Left forelimb (tissue), 1 donor: ENCODE measurements at regions not wholly inside any gene's neighbourhood (a gene's known extent, or its start where the extent isn't known, plus 50 kb on each side); places are given as distances from the start of the nearest gene placed in this dataset.
"Not testable (repeated sequence)": the region's sequence is repeated elsewhere in the genome, so short reads cannot be mapped to it uniquely, and the experiment has no call there.

Experiments
- DNase-seq: peaks from one replicate; pipeline ENCODE4 v3.0.0-alpha.2; 2018; ENCODE audit warnings: low spot score

DNA sequence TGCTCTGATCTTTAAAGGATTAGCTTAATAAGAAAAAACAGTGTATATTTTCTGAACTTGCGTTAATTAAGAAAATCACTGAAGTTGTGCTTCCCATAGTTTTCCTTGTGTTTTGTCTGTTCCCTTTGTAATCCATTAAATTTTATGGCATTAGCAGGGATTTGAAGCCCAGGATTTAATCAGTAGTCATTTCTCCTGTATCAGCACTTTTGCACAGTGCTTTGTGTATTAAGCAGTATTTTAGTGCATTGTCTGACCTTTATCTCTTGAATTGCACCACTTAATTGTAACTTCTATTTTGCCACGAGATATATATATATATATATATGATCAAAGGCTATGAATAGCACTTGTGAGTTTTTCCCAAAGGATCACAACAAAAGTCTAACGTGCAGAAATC, 133.7 kb downstream of the S1PR1 start:
- no peak for DNase-seq

DNA sequence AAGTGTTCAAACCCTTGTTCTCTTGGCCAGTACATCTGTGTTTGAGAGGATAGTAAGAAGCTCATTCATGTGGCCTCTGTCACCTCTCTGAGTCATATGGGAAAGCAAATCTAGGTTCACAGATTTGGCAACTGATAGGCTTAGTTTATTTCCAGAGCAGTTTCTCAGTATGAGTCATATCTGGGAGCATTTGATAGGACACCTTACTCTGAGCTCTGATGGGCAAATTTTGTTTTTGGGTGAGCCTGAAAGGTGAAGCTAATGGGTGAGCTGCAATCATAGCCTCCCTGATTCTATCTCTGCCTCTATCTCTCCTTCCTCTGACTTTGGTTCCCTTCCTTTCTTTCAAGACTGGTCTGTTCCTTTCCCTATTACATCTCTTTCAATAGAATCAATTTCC, 134.4 kb downstream of the S1PR1 start:
- no peak for DNase-seq

DNA sequence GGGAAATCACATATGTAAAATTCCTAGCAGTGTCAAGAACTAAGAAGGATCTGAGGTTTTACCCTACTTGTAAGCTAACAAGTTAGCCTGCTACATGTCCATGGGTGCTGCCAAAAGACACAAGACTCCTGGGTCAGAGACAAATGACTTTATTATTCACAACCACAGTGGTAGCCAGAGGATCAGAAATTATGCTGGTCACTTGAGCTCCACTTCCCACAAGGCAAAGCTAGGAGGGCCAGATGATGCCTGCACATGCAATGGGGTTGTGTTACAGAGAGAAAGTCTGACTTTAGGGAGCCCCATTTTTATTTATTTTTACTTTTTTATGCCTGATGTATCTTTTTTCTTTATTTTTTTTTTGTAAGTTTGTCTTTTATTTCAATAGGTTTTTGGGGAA, 136.8 kb downstream of the S1PR1 start:
- no peak for DNase-seq

DNA sequence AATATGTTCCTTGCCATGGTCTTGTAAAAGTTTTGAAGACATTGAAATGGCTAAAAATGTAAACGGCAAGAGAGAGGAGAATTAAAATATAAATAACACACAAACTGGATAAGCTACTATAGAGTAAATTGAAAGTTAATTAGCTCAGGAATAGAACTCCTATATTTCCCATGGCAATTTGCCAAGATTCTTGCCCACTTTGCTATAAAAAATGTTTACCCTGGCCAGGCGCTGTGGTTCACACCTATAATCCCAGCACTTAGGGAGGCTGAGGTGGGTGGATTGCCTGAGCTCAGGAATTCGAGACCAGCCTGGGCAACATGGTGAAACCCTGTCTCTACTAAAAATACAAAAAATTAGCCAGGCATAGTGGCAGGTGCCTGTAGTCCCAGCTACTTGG, 138.6 kb downstream of the S1PR1 start:
- DNase-seq: not testable (repeated sequence)

- no peak for DNase-seq
Observed at GRCh38 chr1:101376121-101377083, 139.6 kb downstream of the S1PR1 start.

GRCh38 chr1:101377084-101377835, 140.4 kb downstream of the S1PR1 start:
- no peak for DNase-seq

- DNase-seq: no peak
Observed at GRCh38 chr1:101379037-101379436, 142.2 kb downstream of the S1PR1 start.

- no peak for DNase-seq
Observed at GRCh38 chr1:101379950-101380349, 143.1 kb downstream of the S1PR1 start.

- no peak for DNase-seq
Observed at GRCh38 chr1:101382135-101382534, 145.3 kb downstream of the S1PR1 start.

DNA sequence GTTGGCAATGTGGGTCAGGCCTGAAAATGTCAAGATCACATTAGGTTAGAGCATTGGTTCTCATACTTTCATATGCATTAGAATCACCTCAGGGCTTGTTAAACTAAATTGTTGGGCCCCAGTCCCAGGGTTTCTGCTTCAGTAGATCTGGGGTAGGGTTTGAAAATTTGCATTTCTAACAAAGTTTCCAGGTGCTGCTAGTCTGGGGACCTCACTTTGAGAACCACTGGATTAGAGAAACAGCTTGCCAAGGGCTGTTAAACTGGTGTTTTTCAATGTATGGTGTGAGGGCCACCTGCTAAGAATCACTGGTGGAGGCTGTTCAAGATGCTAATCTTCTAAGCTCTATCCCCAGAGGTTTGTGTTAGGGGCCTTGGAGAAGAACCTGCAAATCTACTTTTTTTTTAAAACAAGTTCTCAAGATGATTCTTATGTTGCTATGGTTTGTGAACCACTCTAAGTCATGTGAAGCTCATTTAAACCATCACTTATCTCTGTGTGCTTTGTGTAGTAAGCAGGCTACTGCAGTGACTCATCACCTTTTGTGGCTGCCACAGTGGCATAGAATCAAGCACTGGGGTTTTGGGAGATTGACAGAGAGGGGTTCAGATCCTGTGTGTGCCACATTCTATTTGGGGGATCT, 152.2 kb downstream of the S1PR1 start:
- DNase-seq: no peak

GRCh38 chr1:101389547-101389929, 152.7 kb downstream of the S1PR1 start:
- no peak for DNase-seq

GRCh38 chr1:101392552-101392951, 155.7 kb downstream of the S1PR1 start:
- DNase-seq: no peak

DNA sequence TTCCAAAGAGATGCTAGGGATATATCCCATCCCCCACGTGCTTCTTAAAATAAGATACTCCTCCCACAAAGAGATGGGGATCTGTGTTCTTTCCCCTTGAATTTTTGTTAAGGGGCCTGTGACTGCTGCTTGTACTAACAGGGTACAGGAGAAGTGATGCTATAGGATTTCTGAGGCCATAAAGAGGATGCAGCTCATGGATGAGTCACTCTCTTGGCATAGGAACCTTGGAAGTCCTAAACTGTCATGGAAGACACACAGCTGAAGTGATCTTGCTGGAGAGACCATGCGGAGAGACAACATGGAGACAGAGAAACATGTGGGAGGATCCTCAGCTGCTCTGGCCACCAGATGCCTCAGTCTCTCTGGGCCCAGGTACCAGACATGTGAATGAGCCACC, 157.2 kb downstream of the S1PR1 start:
- no peak for DNase-seq

GRCh38 chr1:101399222-101399621, 162.4 kb downstream of the S1PR1 start:
- no peak for DNase-seq

DNA sequence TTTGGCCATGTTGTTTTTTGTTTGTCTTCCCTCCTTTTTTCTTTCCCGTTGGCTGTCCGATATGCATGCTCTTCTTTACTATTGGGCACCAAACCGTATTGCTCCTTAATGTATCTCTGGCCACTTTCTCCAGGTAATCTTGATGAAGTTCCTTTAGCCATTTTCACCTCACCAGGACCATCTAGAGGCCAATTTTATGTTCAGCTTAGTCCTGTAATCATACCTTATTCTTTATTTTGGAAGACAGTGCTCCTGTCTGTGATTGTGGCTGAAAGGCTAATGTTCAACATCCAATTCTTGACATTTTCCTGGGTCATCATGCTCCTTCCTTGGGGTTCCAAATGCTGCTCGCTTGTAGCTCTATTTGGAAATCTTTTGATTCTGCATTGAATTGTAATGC, 169.5 kb downstream of the S1PR1 start:
- DNase-seq: no peak

DNA sequence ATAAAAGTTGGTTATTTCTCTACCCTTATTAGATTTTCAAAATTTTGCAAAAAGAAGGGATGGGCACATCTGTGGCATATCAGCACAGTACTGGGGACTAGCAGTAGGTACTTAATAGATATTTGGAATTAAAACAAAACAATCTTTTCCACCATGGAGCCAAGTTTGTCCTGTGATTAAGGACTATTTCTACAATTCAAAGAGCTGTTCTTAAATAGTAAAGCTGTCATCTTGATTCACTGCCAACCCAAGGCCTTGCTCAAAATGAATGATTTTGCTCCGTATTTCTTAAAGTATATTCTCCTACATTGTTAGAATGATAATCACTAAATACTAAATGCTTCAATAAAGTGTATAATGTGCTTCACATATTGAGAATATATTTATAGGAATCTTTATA, 169.9 kb downstream of the S1PR1 start:
- no peak for DNase-seq

- no peak for DNase-seq
Observed at GRCh38 chr1:101407505-101408211, 170.8 kb downstream of the S1PR1 start.

- DNase-seq: no peak
Observed at GRCh38 chr1:101408212-101409042, 171.6 kb downstream of the S1PR1 start.

DNA sequence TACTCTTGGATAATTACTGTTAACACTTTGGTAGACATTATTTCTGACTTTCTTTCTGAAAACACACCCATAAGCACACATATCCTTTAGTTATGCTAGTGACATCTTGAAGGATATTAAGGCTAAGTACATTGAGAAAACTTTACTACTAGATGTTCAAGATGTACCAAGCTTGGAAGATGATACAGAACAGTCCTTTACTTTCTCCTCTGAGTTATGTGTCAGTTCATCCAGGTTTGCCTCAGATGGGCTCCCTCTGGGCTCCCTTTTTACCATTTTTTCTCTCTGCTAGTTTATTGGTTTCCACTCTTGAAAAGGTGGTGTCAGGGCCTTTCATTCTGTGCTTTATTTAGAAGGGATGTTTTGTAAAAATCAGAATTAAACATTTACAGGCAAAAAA, 172.3 kb downstream of the S1PR1 start:
- no peak for DNase-seq

DNA sequence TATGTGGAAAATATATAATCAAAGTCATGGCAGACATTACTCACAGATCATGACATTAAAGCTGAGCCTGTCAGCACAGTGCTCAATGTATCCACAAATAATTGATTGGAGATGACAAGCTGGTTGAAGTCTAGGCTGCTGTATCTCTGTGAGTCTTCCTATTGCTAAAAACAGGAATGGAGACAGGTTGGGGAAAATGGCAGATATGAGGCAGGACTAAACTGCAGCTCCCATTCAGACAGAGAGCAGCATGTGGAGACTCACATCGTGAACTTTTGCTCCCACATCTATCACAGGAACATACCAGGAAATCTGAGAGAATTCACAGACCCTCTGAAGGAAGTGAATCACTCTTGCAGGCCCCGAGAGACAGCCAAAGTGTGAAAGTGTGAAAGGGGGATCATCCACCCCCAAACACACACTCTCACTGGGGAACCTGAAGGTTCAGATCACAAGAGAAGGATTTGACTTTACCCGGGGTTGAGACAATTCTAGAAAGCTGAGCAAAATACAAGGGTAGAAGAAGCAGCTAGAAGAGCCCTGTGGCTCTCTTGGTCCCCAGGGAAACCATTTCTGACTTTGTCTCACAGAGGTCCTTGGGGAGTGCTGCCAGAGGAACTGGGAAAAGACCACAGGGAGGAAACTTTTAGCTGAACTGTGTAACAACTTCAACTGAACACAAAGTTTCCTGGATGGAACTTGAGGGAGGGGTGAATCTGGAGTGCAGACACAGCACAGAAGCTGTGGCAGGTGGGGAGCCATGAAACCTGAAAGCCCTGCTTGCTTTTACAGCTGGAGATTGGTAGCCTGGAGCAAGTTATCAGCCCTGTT, 173.4 kb downstream of the S1PR1 start:
- no peak for DNase-seq
